ENCODE measurements at regions not wholly inside any gene's neighbourhood (a gene's known extent, or its start where the extent isn't known, plus 50 kb on each side); places are given as distances from the start of the nearest gene placed in this dataset.

- WGBS, 5 donors = 85 to 93% (median 93%) methylated on average over 2 of the region's 2 CpGs
- Histone ChIP-seq H3K27ac (no peak overlapping the region), H3K4me3 (no peak overlapping the region), H3K27me3 (replicated peaks in 1 of 7) (no peaks in the 10 kb centered on the region), H3K9me3 (peaks cover 0 to 21% (median 2%) of the 10 kb centered on the region in 8 donors), H3K36me3 (no peaks in the 10 kb centered on the region), H3K4me1 (no peaks in the 10 kb centered on the region)
- no peak for DNase-seq
- intact Hi-C loops (cut with DNase I; ENCODE audit: low total_unique reads) = no loop called here
- no peak for TF ChIP-seq CTCF (IDR thresholded peaks at IDR 0.05 in 8 of 11, conservative IDR thresholded peaks at IDR 0.05 in 3 of 11)
- no peak for TF ChIP-seq POLR2AphosphoS5 (IDR thresholded peaks at IDR 0.05)
- TF ChIP-seq POLR2A (IDR thresholded peaks at IDR 0.05) = no peak
Observed at GRCh38 chr11:15509082-15509481, 394.4 kb downstream of the INSC start.

GRCh38 chr11:15519124-15519791, 404.5 kb downstream of the INSC start:
- no peak for DNase-seq
- Histone ChIP-seq H3K4me3 (no peak overlapping the region), H3K36me3 (no peaks in the 10 kb centered on the region), H3K27me3 (replicated peaks in 1 of 7) (no peaks in the 10 kb centered on the region), H3K9me3 (peaks cover 0 to 38% (median 27%) of the 10 kb centered on the region in 8 donors), H3K27ac (no peak overlapping the region), H3K4me1 (no peaks in the 10 kb centered on the region)
- 55 to 80% (median 62%) methylated on average over 2 of the region's 2 CpGs for WGBS, 5 donors
- intact Hi-C loops (cut with DNase I; ENCODE audit: low total_unique reads) = no loop called here
- TF ChIP-seq POLR2A (IDR thresholded peaks at IDR 0.05) (no peak), POLR2AphosphoS5 (IDR thresholded peaks at IDR 0.05) (no peak), CTCF (IDR thresholded peaks at IDR 0.05 in 8 of 11, conservative IDR thresholded peaks at IDR 0.05 in 3 of 11) (no peak)

GRCh38 chr11:15519911-15520310, 405.2 kb downstream of the INSC start:
- Histone ChIP-seq H3K27me3 (replicated peaks in 1 of 7) (no peaks in the 10 kb centered on the region), H3K4me1 (no peaks in the 10 kb centered on the region), H3K9me3 (peaks cover 0 to 32% (median 21%) of the 10 kb centered on the region in 8 donors), H3K36me3 (no peaks in the 10 kb centered on the region), H3K4me3 (no peak overlapping the region), H3K27ac (no peak overlapping the region)
- no peak for TF ChIP-seq CTCF (IDR thresholded peaks at IDR 0.05 in 8 of 11, conservative IDR thresholded peaks at IDR 0.05 in 3 of 11)
- no peak for TF ChIP-seq POLR2A (IDR thresholded peaks at IDR 0.05)
- TF ChIP-seq POLR2AphosphoS5 (IDR thresholded peaks at IDR 0.05) = no peak
- DNase-seq = no peak
- 55 to 82% (median 75%) methylated on average over 2 of the region's 2 CpGs for WGBS, 5 donors
- intact Hi-C loops (cut with DNase I; ENCODE audit: low total_unique reads) = no loop called here

- Histone ChIP-seq H3K27ac (no peak overlapping the region), H3K9me3 (peaks cover 6 to 37% (median 27%) of the 10 kb centered on the region in 8 donors), H3K36me3 (no peaks in the 10 kb centered on the region), H3K27me3 (replicated peaks in 1 of 7) (no peaks in the 10 kb centered on the region), H3K4me3 (no peak overlapping the region), H3K4me1 (no peaks in the 10 kb centered on the region)
- intact Hi-C loops (cut with DNase I; ENCODE audit: low total_unique reads) = no loop called here
- 31 to 40% (median 36%) methylated on average over 2 of the region's 2 CpGs for WGBS, 5 donors
- TF ChIP-seq POLR2AphosphoS5 (IDR thresholded peaks at IDR 0.05) = no peak
- TF ChIP-seq POLR2A (IDR thresholded peaks at IDR 0.05) = no peak
- TF ChIP-seq CTCF (IDR thresholded peaks at IDR 0.05 in 8 of 11, conservative IDR thresholded peaks at IDR 0.05 in 3 of 11) = no peak
- no peak for DNase-seq
Observed at GRCh38 chr11:15523543-15523942, 408.8 kb downstream of the INSC start.
